Cardiac fibroblast (primary cell): ENCODE measurements at regions not wholly inside any gene's neighbourhood (a gene's known extent, or its start where the extent isn't known, plus 50 kb on each side); places are given as distances from the start of the nearest gene placed in this dataset.

Experiments used
- DNase-seq, 2 donors: peaks; one replicate each; pipeline versions ENCODE4 v3.0.0 to v3.0.0-alpha.2; 2010; ENCODE audit warnings: low read depth in 2 of 2
- H3K4me3 ChIP-seq, 2 donors: replicated peaks in 1 of 2; 1 replicate in 1 of 2; 2 replicates in 1 of 2; pipeline ENCODE4 v1.5.1; 2011; ENCODE audit warnings: low read depth in 2 of 2, low read length in 2 of 2, mild to moderate bottlenecking in 2 of 2, moderate library complexity in 1 of 2
- CTCF ChIP-seq: IDR thresholded peaks from one replicate; pipeline ENCODE4 v1.5.1; 2011; ENCODE audit warnings: low read depth, mild to moderate bottlenecking, low read length, inconsistent platforms

DNA sequence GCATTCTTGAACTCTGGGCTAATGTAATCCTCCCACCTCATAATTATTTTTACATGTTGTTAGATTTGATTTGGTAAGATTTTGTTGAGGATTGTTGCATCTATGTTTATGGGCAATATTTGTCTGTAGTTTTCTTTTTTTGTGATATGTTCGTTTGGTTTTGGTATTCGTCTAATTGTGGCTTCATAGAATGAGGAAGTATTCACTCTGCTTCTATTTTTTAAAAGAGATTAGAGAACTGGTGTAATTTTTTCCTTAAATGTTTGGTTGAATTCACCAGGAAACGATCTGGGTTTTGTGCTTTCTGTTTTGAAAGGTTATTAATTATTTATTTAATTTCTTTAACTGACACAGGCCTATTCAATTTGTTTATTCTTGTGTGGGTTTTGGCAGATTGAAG lies 161.2 kb upstream of the NUDT6 start:
- no peak for TF ChIP-seq CTCF
- no peak overlapping the region for H3K4me3 ChIP-seq
- DNase-seq, result no peak

DNA sequence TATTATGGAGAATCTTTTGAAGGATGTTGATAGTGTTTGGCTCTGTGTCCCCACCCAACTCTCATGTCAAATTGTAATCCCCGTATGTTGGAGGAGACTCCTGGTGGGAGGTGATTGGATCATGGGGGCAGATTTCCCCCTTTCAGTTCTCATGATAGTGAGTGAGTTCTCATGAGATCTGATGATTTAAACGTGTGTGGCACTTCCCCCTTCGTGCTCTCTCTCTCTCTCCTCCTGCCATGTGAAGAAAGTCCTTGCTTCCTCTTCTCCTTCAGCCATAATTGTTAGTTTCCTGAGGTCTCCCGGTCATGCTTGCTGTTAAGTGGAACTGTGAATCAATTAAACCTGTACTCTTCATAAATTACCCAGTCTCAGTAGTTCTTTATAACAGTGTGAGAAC lies 166.1 kb upstream of the NUDT6 start:
- TF ChIP-seq CTCF, result no peak
- no peak overlapping the region for H3K4me3 ChIP-seq
- DNase-seq, result no peak

DNA sequence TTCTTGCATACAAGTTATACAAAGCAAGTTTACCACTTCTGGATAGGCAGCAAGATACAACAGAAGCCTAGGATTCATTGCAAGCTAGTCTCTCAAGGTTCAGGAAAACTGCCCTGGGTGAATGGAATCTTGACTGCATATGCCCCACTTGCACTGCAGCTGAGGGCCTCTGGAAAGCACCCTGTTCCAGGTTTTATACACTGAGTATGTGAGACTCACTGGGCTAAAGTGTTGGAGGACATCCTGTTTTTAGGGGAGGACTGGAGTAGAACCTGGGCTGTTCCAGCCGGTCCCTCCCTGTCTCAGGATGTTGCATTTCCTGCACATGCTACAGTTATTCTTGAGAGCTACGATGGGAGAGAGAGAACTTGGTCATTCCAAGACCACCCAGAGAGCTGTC lies 168.5 kb upstream of the NUDT6 start:
- TF ChIP-seq CTCF, result no peak
- no peak overlapping the region for H3K4me3 ChIP-seq
- no peak for DNase-seq

- TF ChIP-seq CTCF, result no peak
- no peak overlapping the region for H3K4me3 ChIP-seq
Measured at GRCh38 chr4:123092586-123092985, 170.2 kb upstream of the NUDT6 start.

DNA sequence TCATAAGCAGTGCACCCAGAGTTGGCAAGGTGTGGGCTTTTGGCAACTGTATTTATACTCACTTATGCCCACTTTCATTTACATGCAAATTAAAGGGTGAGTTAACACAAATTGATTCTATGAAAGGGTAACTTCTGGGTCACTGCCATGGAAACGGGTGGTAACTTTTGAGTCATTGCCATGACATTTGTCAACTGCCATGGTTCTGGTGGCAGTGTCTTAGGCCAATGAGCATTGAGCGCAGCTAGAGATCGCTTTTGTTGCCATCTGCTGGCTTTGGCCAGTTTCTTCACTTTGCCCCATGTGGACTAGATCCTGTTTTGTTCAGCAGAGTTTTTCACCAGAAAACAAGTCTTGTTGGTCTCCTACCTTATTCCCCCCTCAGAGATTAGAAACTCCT lies 170.8 kb upstream of the NUDT6 start:
- no peak for TF ChIP-seq CTCF
- H3K4me3 ChIP-seq, result no peak overlapping the region
- no peak for DNase-seq

More at GRCh38 chr4:123092586-123092985, 170.2 kb upstream of the NUDT6 start:
- no peak for DNase-seq

DNA sequence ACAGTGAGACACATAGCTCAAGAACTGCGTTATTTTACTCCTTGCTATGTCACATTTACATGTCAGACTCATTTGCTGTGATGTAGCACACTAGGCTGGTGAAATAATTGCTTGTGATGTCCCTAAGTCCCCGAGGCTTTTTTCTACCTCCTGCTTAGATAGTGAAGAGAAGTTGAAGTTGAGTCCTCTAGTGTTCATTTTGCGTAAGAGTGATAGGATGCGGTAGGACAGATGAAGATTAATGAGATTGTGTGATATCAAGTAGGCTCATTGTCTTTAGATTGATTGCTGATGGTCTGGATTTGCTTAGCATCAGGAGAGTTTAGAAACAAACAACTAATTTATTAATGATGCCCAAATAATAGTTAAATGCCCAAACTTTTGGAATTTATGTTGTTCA lies 173.6 kb upstream of the NUDT6 start:
- H3K4me3 ChIP-seq, result no peak overlapping the region
- TF ChIP-seq CTCF, result peak; percentile 45
- DNase-seq, result peak; percentile 36 to 57

DNA sequence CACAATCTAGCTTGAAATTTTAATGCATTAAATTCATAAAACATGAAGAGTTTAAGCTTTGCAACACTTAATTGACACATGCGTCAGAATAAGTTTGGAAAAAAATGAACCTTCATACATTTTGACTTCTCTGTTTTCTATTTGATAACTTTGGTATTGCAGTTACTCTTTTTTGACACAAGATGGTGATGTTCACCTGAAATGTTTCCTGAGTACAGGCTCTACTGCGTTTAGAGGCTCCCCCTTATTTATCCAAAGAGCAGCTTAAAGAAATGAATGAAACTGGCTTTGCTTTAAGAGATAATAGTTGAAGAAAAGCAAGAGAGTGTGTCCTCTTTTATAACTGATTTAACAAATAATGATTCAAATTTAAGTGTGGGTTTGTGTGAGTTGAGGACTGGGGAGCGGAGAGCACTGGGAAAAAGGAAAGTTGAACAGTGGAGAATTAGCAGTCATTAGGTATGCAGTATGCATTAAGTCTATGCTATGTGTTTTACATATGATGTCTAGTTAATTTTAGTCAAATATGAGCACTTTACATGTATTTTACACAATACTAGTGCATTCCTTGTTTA lies 180.6 kb upstream of the NUDT6 start:
- no peak overlapping the region for H3K4me3 ChIP-seq
- TF ChIP-seq CTCF, result peak; percentile 70
- DNase-seq, result peak; percentile 78 to 85
